ENCODE measurements at regions not wholly inside any gene's neighbourhood (a gene's known extent, or its start where the extent isn't known, plus 50 kb on each side); places are given as distances from the start of the nearest gene placed in this dataset.
A peak's percentile ranks its signal among the peaks of the same experiment; 100 is the strongest.

DNA sequence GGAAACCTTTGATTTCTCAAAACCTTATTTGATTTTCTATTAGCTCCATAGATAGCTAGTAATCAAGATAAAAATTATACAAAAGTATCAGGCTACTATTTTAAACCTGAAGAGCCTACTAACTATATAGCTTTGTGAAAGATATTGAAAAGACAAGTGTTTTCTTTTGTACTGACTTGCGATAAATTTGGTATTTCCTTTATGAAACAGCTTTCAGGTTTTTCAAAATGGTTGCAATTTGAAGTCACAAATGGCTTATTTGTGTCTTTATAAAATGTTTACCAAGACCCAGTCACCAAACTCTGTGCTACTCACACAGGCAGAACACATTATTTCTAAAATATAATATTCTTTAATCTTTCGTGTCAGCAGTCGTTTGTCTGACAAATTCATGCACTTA lies 167.5 kb upstream of the ALCAM start:
- DNase-seq, result no peak

DNA sequence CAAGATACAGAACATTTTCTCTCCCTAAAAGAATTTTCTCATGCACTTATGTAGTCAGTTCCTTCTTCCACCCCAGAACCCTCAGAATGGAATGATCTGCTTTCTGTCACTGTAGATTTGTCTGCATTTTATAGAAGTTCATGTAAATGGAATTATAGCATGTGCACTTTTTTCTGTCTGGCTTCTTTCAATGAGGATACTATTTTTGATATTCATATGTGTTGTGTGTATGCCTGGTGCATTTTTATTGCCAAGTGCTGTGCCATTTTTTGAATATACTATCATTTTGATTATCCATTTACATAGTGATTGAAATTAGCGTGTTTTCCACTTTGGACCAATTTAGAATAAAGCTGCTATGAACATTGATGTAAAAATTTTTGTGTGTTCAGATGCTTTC lies 156.6 kb upstream of the ALCAM start:
- no peak for DNase-seq

- no peak for DNase-seq
Measured at GRCh38 chr3:105214590-105214989, 152.1 kb upstream of the ALCAM start.

- no peak for DNase-seq
Measured at GRCh38 chr3:105222568-105223093, 144.1 kb upstream of the ALCAM start.

DNA sequence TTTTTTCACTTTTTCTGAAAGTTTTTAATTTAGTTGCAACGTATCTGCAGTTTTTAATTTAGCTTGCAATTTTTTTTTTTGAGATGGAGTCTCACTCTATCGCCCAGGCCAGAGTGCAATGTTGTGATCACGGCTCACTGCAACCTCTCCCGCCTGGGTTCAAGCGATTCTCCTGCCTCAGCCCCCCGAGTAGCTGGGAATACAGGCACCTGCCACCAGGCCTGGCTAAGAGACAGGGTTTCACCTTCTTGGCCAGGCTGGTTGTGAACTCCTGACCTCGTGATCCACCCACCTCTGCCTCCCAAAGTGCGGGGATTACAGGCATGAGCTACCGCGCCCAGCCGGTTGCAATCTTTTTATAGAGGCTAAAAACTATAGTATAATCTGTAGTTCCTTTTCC lies 142.9 kb upstream of the ALCAM start:
- DNase-seq, result no peak

DNA sequence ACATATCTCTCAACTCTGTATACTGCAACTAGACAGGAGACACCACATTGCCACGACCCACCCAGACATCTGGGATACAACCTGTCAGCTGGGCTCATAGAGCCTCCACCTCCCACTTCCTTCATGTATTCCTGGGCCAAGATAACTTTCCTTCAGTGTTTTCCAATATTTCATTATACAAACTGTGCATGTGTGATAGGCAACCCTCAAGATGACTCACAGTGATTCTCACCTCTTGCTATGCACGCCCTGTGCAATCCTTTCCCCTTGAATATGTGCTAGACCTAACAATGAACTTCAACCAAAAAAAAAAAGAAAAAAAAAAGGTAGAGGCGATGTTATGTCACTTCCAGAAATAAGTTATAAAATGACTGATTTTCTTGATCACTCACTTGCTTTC lies 138.0 kb upstream of the ALCAM start:
- no peak for DNase-seq

GRCh38 chr3:105232553-105232952 lies 134.2 kb upstream of the ALCAM start:
- no peak for DNase-seq

DNA sequence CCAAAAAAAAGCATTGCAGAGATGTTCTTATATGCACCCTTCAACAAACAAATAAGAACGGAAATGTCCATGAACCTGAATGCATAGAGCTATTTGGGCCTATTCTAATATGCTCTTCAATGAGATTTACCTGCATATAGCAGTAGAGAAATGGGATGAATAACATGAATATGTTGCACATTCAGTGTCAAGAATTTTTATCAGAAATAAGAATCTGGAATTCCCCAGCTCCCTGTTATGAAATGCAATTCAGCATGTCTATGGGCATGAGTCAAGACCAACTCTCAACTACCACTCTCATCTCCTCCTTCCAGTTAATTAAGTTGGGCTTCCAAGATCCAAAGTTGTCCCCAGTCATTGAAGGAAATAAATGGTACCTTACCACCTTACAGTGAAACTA lies 133.7 kb upstream of the ALCAM start:
- DNase-seq, result no peak

DNA sequence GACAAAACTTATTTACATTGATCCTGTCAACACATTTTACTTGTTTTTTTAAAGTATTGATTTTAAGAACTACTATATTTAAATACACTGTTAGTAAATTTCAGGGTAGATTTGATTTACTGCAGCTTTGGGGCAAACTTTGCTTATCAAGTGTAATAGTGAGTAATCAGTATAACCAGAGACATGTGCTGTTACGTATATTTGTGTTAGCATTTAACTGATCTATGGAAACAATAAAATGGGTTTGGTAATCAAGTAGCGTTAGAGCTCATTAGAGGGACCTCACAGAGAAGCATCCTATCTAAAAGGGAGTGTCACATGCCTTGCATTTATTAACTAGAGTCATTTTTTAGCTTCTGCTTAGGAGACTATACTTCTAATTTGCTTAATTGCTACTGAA lies 131.5 kb upstream of the ALCAM start:
- DNase-seq, result no peak

GRCh38 chr3:105235785-105236184 lies 130.9 kb upstream of the ALCAM start:
- no peak for DNase-seq

DNA sequence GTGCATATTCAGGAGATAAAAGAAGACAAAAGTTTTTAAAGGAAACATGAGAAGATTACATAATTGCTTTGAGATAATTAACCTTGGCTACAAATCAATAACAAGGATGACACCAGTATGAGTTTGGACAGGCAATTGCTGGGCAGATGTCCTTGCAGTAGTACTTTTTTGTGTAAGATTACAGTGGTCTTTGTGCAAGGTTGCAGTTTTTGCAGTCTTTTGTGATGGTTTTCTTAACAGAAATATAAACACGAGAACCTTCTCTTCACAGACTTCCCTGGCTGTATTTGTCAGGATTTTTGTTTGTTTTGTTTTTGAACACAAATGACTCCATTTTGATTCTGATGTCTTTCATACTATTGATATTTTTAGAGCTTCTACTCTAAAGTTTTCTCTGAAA lies 128.3 kb upstream of the ALCAM start:
- no peak for DNase-seq

DNA sequence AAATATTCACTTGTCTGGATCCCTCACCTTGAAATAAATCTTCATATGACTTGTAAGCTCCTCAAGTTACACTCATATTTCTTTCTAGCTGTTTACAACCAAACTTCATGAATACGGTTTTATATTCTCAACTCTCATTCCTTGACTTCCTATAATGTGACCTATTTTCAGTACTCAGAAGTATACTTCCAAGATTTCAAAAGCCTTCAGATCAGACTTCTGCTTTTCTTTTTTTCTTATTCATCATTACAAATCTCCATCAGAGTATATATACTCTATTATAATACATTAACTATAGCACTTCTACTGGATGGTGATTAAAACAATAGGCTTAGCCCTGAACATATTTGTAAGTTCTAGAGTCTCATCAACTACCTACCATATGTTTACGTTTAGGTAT lies 123.6 kb upstream of the ALCAM start:
- DNase-seq, result no peak

DNA sequence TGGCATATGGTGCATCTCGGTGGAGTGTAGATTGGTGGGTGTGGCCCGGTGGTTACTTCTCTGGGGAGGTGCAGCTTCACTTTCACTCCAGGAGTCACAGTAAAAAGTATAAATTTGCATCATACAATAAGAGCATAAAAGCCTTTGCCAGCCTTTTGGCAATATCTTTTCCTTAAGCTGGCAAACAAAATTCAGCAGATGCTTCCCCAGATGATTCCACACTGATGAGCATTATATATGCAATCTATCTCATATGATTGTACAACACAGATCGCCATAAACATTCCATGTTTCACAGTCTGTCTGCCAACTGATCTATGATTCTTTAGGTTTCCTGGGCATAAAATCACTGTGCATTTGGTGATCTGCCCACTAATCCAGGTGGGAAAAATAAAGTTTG lies 120.2 kb upstream of the ALCAM start:
- DNase-seq, result no peak

GRCh38 chr3:105253225-105253624 lies 113.5 kb upstream of the ALCAM start:
- no peak for DNase-seq

DNA sequence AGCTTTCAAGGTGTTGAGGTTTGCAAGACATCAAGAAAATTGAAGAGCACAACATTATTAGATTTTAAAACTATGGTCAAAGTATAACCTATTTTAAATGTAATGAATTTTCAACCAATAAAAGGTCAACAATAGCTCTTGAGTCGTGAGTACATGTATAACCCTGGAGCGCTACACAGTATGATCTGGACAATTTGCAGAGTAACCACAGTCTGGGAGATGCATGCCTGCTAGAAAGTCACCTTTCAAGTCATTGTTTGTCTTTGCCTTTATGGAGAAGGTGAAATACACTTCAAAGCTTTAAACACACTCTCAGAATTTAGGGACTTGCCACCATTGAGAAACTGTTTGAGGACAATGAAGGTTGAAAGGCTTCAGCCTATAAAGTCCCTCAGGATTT lies 112.6 kb upstream of the ALCAM start:
- DNase-seq, result no peak

GRCh38 chr3:105255350-105255749 lies 111.4 kb upstream of the ALCAM start:
- DNase-seq, result no peak

- DNase-seq, result no peak
Measured at GRCh38 chr3:105259496-105259895, 107.2 kb upstream of the ALCAM start.

DNA sequence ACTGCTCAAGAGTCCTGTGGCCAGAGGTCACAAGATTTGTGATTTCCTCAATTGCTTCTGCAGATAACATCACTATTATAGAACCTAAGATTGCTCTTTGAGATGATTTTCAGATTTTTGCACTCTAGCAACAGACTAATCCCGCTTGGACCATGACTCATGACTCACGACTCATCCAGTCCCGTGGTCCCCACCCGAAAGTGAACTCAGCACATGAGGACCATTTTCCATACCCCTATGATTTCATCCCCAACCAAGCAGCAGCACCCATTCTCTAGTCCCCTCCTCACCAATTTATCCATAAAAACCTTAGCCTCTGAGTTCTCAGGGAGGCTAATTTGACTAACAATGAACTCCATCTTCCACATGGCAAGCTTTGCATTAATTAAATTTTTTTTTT lies 106.3 kb upstream of the ALCAM start:
- DNase-seq, result no peak

- no peak for DNase-seq
Measured at GRCh38 chr3:105274536-105274935, 92.2 kb upstream of the ALCAM start.

- DNase-seq, result peak; percentile 52
Measured at GRCh38 chr3:105274958-105275357, 91.8 kb upstream of the ALCAM start.

DNA sequence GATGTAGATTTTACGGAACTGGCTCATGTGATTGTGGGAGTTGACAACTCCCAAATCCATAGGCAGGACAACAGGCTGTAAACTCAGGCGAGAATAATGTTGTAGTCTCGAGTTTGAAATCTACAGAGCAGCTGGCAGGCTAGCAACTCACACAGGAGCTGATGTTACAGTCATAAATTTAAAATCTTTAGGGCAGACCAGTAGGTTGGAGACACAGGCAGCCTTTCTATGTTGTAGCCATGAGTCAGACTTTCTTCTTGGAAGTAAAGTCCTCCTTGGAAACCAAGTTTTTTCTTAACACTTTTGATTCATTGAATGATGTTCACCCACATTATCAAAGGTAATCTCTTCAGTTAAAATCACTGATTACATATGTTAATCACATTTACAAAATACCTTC lies 89.1 kb upstream of the ALCAM start:
- DNase-seq, result no peak

DNA sequence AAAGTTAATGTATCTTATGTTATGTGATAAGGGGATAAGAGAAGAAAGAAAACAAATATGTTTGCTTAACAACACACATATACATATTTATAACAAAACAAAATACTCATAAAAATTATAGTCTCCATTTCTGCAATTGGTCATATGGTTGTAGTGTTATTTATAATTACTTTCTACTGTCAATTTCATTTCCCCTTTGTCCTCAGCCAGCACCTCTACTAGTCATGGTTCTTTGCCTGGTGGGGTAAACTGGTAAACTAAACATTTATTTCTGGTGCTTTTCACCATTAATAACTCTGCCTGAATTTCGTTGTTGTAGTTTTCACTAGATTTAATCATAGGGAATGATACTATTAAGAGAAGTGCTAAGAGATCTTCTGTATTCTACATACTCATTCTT lies 88.0 kb upstream of the ALCAM start:
- DNase-seq, result no peak

- DNase-seq, result no peak
Measured at GRCh38 chr3:105281989-105282388, 84.7 kb upstream of the ALCAM start.

DNA sequence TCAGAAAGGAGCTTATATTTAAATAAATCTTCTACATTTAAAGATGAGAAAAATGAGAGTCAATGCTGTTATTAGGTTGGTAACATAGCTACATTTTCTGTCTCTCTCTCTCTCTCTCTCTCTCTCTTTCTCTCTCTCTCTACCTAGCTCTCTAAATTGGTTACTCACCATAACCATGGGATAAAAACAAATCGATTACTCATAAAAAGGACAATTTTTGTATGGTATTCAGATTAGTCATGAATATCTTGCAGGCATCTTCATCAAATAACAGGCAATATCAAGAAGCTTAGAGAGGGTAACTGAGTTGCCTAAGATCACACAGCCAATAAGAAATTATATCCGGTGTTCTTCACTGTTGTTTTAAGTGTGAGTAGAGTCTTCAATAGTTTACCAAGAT lies 81.8 kb upstream of the ALCAM start:
- DNase-seq, result no peak

GRCh38 chr3:105285653-105286241 lies 81.0 kb upstream of the ALCAM start:
- no peak for DNase-seq

DNA sequence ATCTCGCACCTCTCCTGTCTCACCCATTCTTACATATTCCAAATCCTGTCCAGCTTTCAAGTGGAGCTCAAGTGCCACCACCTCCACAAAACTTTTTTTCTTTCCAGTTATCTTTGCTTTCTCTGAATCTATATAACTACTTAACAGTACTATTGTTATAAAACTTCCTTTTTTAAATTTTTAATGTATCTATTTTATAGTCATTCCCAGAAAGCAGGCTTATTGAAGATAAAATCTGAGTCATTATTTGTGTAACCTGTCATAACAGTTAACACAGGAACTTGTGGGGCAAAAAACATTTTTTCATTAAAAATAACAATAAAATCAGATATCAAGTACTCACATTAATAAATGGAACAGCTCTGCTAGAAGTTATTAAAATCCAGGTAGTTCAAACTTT lies 73.3 kb upstream of the ALCAM start:
- no peak for DNase-seq
